GM10248 (cell line): ENCODE measurements at regions not wholly inside any gene's neighbourhood (a gene's known extent, or its start where the extent isn't known, plus 50 kb on each side); places are given as distances from the start of the nearest gene placed in this dataset.

Experiments
- CTCF ChIA-PET: fragments of 300-600 bp; sonication (Branson Sonifier 250); formaldehyde crosslinking; extraction: SDS; loops from one replicate; lab custom pipeline; 2021; ENCODE audit warnings: antibody characterized with exemption; lab: Yijun Ruan, JAX
- POLR2A ChIA-PET: fragments of 350-650 bp; sonication (Branson Sonifier 250); formaldehyde crosslinking; extraction: SDS; loops from one replicate; lab custom pipeline; 2020; ENCODE audit warnings: antibody characterized with exemption; lab: Yijun Ruan, JAX
- DNase-seq: peaks from one replicate; pipeline ENCODE4 v3.0.0; 2012; ENCODE audit errors: extremely low spot score
- TF ChIP-seq, protein P1 (sequence below): IDR thresholded peaks from 2 replicates; pipeline ENCODE4 v1.5.1; 2012; ENCODE audit warnings: mild to moderate bottlenecking, low read depth; ENCODE audit errors: extremely low read depth, missing control alignments, control extremely low read depth

DNA sequence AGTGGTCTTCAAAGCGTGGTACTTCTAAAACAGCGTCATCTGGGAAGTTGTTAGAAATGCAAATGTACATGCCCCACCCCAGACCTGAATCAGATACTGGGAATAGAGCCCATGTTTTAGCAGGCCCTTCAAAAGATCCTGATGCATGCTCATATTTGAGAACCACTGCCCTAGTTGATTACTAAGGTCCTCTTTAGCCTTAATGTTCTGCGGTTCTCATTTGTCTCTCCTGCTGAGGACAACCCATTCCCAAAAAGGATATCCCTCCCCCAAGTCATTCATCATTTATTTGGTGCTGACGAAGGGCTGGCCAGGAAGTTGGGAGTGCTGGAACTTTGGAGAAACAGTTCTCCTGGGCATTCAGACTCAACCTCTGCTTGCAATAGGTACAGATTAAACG, 92.4 kb upstream of the RALGPS2 start:
- ChIA-PET CTCF (no interaction called here), POLR2A (no interaction called here)
- TF ChIP-seq, protein P1, sequence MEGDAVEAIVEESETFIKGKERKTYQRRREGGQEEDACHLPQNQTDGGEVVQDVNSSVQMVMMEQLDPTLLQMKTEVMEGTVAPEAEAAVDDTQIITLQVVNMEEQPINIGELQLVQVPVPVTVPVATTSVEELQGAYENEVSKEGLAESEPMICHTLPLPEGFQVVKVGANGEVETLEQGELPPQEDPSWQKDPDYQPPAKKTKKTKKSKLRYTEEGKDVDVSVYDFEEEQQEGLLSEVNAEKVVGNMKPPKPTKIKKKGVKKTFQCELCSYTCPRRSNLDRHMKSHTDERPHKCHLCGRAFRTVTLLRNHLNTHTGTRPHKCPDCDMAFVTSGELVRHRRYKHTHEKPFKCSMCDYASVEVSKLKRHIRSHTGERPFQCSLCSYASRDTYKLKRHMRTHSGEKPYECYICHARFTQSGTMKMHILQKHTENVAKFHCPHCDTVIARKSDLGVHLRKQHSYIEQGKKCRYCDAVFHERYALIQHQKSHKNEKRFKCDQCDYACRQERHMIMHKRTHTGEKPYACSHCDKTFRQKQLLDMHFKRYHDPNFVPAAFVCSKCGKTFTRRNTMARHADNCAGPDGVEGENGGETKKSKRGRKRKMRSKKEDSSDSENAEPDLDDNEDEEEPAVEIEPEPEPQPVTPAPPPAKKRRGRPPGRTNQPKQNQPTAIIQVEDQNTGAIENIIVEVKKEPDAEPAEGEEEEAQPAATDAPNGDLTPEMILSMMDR = no peak
- no peak for DNase-seq

DNA sequence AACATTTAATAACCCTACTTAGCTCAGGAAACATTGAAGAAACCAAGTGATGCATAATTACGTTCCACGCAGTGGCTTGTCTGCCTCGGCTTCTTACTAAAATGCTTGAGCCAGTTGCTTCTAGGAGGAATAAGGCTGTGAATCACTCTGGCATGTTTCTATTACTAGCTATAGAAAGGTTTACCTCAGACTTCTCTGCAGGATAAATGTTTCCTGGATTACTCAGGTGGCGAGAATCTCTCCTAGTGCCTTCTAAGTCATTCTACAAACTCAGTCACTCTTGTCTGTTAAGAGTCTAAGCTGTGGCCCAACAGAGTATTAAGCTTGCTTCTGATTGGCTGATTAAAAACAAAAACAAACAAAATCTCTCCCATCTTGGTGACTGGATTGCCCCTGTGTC, 92.0 kb upstream of the RALGPS2 start:
- no peak for DNase-seq
- ChIA-PET POLR2A (no interaction called here), CTCF (no interaction called here)
- TF ChIP-seq, protein P1 = no peak

DNA sequence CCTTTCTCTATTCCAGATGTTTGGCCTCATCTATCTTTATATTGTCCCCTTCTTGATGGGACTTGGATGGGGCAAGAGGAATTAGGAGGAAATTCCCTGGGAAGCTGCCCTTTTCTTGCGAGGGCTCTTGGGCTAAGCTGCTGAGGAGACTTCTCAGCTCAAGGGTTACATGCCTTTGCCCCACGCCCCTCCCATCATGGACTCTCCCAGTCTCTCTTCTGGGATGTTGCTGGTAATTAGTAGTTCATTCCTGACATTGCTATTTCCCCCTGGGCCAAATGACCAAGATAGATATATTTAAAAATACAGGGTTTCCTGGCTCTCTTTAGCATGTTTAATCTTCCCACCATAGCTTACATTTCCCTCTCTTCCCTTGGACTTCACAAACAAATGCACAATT, 90.6 kb upstream of the RALGPS2 start:
- ChIA-PET POLR2A (no interaction called here), CTCF (no interaction called here)
- TF ChIP-seq, protein P1 = no peak
- no peak for DNase-seq

DNA sequence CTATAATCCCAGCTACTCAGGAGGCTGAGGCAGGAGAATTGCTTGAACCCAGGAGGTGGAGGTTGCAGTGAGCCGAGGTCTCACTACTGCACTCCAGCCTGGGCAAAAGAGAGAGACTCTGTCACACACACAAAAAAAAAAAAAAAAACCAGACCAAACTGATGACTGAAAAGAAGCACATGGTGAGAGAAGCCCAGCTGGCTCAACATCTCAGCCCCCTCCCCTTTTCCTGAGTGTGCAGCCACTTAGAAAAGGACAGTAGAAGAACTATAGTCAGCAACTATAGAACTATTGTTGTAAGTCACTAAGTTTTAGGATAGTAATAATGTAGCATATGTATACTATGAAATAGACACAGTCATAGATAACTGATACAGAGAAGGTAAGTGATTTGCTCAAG, 87.2 kb upstream of the RALGPS2 start:
- ChIA-PET CTCF (interaction anchor here (1.0 kb wide), 1 partner anchor 12 kb away, joined by 3 read pairs; no protein-coding TSS in a partner anchor), POLR2A (no interaction called here)
- no peak for DNase-seq
- TF ChIP-seq, protein P1 = no peak

DNA sequence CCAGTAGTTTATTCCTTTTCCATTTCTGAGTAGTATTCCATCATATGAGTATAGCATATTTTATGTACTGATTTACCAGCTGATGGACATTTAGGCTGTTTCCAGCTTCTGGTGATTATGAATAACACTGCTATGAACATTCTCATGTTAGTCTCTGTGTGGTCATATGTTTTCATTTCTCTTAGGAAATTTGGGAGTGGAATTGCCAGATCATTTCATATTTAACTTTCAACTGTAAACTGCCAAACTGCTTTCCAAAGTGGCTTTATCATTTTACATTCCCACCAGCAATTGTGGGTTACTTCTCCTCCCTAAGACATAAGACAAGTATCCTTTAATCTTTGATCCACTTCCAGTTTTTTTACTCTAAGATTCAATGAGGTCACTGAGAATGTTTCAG, 85.7 kb upstream of the RALGPS2 start:
- ChIA-PET POLR2A (no interaction called here), CTCF (interaction anchor here (1.1 to 1.4 kb wide), 2 partner anchors 11 to 16 kb away, joined by 3 read pairs; no protein-coding TSS in a partner anchor)
- TF ChIP-seq, protein P1 = no peak
- no peak for DNase-seq

DNA sequence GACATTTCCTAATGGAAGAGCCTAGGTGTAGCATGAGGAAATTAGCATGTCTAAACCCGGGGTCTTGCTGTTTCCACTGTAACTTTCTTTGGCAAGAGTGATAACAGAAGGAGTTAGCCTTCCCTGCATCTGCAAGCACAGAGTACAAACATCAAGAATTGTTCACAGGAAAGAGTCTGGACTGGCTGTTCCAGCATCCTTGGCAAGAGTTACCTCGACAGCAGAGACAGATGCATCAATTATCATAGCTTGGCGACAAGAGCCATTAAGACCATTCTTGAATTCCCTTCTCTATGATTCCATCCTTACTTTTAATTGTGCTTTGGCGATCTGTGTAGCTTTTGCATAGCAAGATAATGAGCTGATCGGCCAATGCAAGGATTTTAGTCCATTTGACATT, 82.8 kb upstream of the RALGPS2 start:
- POLR2A ChIA-PET = no interaction called here
- no peak for DNase-seq
- TF ChIP-seq, protein P1 = no peak
- CTCF ChIA-PET = interaction anchor here (1.3 to 1.5 kb wide), 2 partner anchors 112 to 361 kb away, joined by 3 read pairs; no protein-coding TSS in a partner anchor
